HG02763 (cell line): ENCODE measurements at regions not wholly inside any gene's neighbourhood (a gene's known extent, or its start where the extent isn't known, plus 50 kb on each side); places are given as distances from the start of the nearest gene placed in this dataset.
"Not testable (repeated sequence)": the region's sequence is repeated elsewhere in the genome, so short reads cannot be mapped to it uniquely, and the experiment has no call there.

Source experiments
- ATAC-seq: cut with Tn5 transposase; IDR thresholded peaks from one replicate; pipeline ENCODE4 v1.9.1; 2021; ENCODE audit warnings: mild to moderate bottlenecking, moderate library complexity; ENCODE audit not compliant: unreplicated experiment

- no peak for ATAC-seq
Measured at GRCh38 chr9:40909821-40910220, 218.7 kb downstream of the FOXD4L6 start.

GRCh38 chr9:40909111-40909510 is 219.4 kb downstream of the FOXD4L6 start:
- ATAC-seq: not testable (repeated sequence)

DNA sequence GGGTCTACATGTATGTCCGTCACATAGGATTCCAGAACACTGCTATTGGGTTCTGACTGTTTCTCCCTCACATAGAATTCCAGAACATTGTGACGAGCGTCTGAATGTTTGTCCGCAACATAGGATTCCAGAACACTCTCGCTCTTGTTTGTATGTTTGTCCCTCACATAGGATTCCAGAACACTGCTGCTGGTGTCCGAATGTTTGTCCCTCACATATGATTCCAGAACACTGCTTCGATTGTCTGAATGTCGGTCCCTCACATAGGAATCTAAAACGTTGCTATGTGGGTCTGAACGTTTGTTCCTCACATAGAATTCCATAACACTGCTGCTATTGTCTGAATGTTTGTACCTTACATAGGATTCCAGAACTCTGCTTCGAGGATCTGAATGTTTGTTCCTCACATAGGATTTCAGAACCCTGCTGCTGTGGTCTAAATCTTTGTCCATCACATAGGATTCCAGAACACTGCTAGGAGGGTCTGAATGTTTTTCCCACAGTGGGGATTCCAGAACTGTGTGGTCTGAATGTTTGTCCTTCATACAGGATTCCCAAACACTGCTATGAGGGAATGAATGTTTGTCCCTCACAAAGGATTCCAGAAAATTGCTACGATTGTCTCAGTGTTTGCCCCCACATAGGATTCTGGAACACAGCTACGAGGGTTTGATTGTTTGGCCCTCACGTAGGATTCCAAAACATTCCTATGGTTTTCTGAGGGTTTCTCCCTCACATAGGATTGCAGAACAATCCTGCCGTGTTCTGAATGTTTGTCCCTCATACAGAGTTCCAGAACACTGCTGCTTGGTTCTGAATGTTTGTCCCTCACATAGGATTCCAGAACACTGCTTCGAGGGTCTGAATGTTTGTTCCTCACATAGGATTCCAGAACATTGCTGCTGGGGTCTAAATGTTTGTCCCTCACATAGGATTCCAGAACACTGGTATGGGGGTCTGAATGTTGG is 220.5 kb downstream of the FOXD4L6 start:
- ATAC-seq: no peak

DNA sequence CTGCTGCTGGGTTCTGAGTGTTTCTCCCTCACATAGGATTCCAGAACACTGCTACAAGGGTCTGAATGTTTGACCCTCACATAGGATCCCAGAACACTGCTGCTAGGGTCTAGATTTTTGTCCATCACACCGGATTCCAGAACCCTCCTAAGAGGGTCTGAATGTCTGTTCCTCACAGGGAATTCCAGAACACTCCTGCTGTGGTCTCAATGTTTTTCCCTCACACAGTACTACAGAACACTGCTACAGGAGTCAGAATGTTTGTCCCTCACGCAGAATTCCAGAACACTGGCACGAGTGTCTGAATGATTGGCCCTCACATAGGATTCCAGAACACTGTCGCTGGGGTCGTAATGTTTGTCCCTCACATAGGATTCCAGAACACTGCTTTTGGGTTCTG is 221.6 kb downstream of the FOXD4L6 start:
- not testable (repeated sequence) for ATAC-seq

DNA sequence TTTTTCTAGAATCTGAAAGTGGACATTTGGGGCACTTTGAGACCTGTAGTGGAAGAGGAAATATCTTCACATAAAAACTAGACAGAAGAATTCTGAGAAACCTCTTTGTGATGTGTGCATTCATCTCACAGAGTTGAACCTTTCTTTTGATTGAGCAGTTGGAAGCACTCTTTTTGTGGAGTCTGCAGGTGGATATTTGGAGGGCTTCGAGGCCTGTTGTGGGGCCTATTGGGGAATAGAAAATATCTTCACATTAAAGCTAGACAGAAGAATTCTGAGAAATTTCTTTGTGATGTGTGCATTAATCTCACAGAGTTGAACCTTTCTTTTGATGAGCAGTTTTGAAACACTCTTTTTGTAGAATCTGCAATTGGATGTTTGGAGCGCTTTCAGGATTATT is 236.2 kb downstream of the FOXD4L6 start:
- not testable (repeated sequence) for ATAC-seq

DNA sequence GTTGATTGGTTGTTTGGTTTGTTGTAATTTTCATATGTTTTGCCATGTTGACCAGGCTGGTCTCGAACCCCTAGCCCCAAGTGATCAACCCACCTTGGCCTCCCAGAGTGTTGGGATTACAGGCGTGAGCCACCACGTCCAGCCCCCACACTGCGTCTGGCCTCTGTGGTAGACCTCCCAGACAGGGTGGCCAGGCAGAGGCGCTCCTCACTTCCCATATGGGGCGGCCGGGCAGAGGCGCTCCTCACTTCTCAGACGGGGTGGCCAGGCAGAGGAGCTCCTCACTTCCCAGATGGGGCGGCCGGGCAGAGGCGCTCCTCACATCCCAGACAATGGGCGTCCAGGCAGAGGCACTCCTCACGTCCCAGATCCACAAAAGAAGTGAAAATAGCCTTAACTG is 242.6 kb downstream of the FOXD4L6 start:
- ATAC-seq: not testable (repeated sequence)

- not testable (repeated sequence) for ATAC-seq
Measured at GRCh38 chr9:40884902-40885490, 243.5 kb downstream of the FOXD4L6 start.

GRCh38 chr9:40884072-40884901 is 244.2 kb downstream of the FOXD4L6 start:
- no peak for ATAC-seq

- ATAC-seq: not testable (repeated sequence)
Measured at GRCh38 chr9:40883423-40884071, 244.9 kb downstream of the FOXD4L6 start.

- not testable (repeated sequence) for ATAC-seq
Measured at GRCh38 chr9:40873753-40874295, 254.7 kb downstream of the FOXD4L6 start.

DNA sequence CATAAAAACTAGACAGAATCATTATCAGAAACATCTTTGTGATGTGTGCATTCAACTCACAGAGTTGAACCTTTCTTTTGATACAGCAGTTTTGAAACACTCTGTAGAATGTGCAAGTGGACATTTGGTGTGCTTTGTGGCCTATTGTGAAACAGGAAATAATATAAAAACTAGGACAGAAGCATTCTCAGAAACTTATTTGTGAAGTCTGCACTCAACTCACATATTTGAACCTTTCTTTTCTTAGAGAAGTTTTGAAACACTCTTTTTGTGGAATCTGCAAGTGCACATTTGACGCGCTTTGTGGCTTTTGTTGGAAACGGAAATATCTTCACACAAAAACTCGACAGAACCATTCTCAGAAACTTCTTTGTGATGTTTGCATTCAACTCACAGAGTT is 260.0 kb downstream of the FOXD4L6 start:
- ATAC-seq: not testable (repeated sequence)
